ENCODE measurements at regions not wholly inside any gene's neighbourhood (a gene's known extent, or its start where the extent isn't known, plus 50 kb on each side); places are given as distances from the start of the nearest gene placed in this dataset.

DNA sequence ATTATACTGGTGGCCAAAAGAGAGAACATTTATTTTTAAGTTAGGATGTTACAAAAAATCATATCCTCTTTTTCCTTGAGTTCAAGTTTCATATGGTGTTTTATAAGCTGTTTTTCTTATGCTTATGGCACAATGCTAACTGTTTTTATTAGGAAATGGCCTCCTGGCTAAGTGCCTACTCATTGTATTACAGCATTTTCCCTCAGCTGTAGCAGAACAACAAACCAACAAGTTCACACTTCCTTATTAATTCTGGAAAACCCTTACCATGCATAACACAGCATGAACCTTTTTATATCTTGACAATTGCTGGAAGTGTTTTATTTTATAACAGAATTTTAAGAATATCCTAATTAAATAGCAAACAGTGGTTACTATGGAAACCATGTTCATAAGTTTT lies 165.8 kb downstream of the GASK1B start:
- DNase-seq = no peak

DNA sequence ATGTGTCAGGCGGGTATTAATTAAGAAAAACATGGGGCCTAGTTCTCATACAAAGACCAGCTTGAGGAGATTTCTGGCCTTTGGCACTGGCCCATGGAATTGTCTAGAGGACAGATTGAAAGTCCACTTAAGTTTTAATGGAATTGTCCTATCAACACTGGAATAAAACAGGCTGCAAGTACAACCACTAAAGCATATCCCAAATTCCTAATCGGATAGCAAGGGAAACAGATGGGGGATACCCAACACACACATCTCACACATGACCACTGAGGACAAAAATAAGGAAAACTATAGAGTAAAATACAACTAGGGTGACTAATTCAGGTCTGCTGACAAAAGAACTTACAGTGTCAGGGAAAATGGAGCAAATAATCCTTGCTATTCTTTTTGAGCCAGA lies 167.8 kb downstream of the GASK1B start:
- DNase-seq = no peak

DNA sequence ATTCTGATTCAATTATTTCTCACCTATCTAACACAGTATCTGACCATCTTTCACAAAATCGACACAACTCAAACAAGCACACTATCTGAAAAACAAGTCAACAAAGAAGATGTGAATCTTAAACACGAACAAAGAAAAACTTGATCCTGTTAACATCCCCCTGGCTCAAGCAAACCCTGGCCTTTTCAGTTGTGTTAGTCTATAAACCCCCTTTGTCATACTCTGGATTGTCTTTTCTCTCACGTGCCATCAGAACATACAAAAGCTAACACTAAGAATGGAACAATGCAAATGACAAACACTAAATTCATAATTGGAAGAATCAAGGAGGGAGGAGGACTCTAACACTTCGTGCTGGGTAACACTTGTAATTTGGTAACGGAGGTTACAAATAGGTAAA lies 168.7 kb downstream of the GASK1B start:
- DNase-seq = no peak

DNA sequence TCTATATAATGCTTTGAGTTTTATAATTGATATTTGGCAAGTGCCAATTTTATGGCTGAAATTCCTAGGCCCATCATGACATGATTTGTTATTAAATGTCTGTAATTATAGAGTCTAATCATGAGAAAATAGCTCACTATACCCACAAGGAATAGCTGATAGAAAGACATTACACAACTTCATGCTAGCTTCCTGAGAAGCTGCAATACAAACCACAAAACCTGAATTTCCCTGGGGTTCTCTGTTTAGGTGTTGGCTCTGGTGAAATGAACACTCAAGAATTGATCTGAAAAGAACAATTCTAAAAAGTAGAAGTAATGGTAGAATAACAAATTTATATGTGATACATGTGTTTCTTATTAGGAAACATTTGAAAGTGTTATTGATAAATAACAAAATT lies 169.6 kb downstream of the GASK1B start:
- DNase-seq = no peak

DNA sequence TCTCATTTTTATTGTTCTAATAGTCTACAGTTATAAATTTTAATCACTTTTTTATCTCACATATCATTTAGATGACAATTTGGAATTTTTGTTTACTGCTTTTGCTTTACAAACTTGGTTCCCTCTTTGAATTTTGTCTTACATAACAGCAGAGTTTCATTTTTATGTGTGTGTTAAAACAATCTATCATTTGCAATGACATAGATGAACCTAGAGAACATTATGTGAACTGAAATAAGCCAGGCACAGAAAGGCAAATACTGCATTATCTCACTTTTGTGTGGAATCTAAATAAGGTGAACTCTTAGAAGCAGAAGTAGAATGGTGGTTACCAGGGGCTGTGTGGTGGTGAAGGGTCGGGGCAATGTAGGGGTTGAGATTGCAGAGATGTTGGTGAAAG lies 170.7 kb downstream of the GASK1B start:
- DNase-seq = no peak

DNA sequence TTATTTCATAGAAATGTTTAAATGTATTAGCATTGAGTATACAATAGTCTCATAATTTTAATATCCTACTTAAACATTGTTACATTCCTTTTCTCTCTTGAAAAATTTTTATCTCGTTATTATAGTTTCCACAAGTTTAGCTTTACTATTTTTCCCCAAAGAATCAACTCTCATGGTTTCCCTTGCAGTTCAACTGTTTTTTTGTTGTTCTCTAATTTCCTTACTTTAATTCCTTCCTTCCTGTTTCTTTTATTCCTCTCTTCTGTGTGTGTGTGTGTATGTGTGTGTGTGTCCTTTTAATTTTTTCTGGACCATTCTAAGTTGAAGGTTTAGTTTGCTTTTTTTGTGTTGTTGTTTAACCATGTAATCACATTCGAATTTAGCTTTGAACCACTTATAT lies 171.1 kb downstream of the GASK1B start:
- DNase-seq = no peak

DNA sequence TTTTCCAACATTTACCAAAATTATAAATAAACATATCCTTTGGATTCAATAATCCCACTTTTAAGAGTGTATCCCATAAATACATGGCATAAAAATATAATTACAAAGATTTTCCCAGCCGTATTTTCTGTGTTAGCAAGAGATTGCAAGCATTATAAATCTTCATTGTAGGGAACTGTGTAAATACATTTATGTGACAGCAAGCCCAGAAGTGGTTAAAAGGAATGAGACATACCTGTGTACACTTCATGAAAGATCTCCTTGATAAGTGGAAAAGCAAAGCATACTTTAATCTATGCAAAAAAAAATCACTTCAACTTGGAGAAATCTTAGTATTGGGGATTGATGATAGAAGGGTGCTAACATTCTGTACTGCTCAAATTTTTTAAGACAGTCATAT lies 173.1 kb downstream of the GASK1B start:
- DNase-seq = no peak

DNA sequence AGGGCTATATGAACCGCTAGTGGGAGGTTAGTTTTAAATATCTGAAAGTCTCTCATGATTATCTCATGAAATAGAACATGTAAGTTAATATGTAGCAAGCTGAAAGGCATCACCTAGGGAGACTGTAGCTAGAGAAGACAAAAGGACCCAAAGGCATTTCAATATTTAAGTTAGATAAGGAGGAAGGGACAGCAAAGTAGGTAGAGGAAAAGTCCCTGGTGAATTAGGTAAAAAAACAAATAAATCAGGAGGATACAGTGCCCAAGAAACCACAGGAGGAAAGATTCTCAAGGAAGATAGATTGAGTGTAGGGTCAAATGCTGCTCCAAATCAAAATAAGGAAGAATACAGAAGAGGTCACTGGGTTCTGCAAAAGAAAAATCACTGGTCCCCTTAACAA lies 175.5 kb downstream of the GASK1B start:
- DNase-seq = no peak

DNA sequence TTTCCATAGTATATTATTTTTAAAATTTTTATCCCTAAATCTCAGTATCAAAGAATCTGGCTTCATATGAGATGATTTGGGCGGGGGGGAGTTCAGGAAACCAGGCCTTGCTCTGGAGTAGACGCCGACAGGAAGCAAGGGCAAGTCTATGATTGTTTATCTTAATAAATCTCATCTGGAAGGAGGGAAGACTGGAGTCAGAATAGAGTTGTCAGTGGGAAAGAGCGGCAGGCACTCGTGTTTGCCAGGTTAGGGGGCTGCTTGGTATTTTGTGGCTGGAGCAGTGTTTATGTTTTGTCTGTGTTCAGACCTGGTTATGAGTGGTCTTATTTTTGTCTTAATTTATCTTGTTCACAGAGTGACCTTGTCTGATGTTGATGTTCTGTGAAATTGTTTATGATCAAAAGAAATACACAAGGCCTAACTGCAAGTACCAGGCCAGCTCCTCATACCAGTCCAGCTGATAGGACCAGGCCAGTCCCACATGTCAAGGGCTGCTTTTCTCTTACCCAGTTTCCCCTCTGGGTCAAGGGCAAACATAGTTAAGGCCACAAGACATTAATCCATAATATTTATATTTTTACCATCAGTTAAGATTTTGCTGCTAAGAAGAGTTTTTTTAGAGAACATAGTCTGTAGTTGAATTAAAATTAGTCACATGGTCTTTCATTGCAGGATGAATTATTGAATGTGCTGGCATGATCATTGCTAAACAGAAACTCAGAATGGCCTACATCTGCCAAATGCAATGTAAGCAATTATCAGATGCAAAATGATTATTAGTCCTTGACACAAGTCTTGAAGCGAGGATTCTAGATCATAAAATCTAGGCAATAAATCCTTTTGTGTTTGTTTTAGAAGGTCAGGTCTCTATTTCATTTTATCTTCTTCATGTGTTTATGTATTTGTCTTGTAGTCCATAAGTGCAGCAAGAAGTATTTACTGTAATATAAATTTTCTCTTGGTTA lies 176.5 kb downstream of the GASK1B start:
- no peak for DNase-seq

DNA sequence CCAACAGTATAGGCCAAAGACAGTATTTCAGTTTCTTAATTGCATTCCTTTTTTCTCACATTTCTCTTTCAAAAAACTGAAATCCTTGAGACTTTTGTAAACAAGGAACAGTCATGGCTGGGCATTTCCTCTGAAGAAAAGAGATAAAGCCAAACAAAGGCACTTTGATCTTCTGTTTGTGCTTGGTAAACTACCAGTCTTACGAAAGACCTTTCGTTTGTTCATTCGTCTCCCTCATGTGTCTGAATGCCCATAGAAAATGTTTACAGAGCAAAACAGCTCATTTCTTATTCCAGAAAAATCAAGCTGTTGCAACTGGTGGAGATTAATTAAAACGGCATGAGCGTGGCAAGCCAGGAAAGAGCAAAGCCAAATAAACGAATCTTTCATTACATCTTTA lies 178.0 kb downstream of the GASK1B start:
- DNase-seq = no peak

DNA sequence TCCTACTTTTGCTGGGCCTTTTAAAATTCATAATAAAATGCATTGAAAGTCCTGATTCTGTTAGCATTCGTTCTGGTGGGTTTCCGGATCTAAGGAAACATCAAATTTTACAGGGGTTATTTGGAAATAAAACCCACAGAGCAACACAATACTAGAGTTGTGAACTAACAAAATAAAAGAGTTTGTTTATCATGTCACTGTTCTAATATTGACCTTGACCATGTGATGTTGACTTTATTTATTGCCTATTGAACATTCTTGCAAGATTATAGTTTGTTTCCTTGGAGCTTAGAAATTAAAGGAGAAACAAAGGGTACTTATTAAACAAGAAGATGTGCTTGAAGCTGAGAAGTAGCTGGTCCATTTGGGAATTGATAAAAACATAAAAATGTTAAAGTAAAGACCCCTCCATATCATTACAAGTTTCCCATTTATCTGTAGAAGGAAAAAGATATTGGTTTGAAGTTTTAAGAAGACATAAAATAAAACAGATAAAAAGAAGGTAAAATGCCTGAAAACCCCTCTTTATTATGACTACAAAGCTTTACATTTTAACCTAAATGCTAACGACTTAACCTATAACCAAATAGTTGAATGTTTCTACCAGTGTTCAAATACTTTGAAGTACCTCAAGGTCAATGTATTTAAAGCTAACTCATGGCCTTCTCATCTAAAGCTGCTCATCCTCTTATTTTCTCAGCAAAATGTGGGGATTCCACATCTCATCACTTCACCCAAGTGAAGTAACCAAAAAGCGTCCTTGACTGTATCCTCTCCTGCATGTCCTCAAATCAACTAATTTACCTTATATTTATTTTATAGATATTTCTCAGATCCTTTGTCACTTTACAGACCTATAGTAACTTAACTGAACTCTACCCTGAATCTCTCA lies 179.6 kb downstream of the GASK1B start:
- DNase-seq = no peak

DNA sequence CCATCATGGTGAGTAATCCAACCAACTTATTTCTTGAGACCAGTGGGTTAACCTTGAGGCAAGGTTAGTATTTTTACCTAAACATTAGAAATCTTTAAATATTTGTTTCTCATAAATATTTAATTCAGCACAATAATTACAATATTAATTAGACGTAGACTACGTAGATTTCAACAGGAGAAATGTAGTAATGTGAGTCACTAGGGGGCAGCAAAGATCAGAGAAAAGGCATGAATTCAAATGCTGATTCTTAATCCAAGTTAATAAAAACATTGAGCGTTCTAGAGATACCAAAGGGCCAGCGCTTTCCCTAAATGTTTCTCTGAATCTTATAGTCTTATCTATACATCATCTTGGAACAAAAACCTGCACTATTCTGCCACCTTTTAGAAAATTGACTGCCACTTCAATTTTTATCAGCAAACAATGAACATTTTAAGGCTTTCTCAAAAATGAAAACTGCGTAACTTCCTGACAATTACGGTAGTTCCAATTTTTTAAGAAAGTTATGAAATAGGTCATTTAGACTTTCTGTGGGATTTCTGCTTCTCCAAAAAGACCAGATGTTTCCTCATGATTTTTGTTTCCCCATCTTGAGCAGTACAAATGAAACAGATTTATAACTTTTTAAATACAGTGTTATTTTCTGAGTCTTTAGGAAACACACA lies 180.7 kb downstream of the GASK1B start:
- peak; percentile 8 for DNase-seq

DNA sequence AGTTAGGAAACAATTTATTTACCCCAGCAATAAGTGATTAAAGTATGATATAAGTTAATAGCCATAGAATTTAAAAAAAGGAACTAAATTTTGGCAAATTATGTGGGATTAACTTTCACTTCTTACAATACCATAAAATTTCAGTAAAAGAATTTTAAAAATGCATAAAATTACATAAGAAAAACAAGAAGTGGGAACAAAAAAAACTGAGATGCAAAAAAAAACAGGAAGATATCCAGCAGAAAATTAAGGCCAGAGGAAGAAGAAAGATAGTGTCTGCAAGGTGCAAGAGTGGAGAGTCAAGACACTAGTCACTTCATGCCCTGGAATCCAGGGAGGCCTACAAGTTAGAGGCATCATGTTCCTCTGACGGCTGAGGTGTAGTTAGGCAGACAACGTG lies 184.2 kb downstream of the GASK1B start:
- no peak for DNase-seq

DNA sequence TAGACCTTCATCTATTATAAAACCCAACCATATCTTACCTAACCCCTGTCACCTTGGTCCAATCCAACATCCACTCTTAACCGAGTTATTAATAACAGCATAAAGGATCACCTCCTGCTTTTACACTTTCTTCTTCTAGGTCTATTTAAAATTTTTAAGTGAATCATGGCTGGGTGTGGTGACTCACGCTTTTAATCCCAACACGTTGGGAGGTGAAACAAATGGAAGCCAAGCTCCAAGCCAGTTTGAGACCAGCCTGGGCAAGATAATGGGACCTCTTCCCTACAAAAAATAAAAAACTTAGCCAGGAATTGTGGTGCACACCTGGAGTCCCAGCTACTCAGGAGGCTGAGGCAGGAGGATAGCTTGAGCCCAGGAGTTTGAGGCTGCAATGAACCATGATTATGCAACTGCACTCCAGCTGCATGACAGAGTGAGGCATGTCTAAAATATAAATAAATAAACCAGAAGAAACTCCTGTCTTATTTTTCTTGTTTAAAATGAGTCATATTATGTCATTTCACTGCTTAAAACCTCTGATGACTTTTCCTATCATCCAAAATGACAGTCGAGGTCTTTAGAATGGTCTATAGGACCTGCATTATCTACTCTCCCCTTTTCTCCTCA lies 188.4 kb downstream of the GASK1B start:
- no peak for DNase-seq

DNA sequence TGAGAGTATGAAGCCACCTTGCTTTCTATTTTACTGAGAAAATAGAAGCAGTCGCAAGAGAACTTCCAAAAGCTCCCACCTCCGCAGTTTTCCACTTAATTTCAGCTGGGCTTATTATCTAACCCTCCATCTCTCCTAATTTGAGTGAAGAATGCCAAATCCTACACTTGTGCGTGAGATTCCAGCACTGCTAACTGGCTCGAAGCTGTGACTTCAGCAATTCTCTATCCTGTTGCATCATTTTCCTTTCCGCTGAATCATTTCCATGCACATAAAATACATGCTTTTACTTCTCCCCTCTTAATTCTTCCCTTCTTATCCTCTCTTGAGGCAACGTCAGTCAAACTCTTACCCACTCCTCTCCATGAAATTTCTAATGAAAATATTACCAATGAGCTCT lies 189.5 kb downstream of the GASK1B start:
- no peak for DNase-seq

DNA sequence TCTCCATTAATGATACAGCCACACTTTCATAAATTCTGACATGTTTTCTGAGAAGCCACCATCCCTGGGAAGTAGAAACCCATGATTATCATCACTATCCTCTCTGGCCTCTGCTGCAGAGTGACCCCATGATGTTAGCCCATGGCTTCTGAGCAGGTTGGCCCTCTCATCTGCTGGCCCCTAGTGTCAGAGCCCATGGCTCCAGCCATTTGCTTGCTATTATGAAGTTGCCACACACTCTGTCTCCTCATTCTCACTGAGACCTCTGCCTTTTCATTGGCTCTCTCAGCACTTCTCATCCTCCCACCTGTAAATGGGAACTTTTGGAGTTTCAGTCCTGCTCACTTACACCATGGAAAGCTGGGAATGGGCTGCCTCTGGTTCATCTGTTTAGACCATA lies 192.7 kb downstream of the GASK1B start:
- no peak for DNase-seq

DNA sequence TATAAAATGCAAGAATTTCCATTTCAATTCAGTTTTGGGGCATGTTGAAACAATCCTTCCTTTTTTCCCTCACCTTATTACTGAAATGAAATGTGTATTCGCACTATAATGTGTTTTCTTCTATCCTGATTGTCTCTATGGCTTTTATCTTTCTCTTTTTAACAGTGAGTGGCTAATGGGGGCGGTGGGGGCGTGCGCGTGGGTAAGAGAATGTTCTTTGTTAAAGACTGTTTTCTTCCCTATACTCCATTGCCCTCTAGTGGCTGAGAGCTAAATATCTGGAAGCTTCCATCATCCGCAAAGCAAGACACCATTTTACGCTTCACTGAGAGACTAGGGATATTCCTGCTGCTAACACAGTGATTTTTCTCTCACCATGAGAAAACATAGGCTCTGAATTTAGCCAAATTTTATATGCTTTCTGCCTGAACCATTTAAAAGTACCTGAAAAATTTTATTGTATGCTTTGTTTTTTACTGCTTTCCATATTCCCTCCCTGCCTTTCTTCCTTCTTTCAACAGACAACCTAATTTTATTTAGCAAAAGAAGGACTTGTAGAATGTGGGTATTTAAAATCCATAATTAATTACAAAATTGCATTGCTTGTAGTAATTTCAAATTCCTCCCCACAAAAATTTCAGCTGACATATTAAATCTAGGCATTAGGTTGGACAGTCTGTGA lies 194.0 kb downstream of the GASK1B start:
- no peak for DNase-seq

DNA sequence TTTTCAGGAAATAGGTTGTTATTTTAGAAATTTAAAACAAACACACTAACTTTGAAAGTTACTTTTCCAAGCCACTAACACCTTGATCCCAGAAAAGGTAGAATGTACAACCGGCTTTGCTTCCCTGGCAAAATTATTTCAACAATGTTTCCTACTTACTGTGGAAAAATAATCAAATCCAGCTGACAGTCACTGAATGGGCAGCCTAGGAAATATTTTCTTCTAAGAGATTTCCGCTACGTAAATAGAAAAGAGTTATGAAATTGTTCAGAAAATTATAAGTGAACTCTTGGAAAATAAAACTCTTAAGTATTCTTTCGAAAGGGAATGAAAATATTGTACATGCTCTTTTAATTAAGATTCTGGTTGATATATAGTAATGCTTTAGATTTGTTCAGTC lies 195.7 kb downstream of the GASK1B start:
- DNase-seq = no peak

DNA sequence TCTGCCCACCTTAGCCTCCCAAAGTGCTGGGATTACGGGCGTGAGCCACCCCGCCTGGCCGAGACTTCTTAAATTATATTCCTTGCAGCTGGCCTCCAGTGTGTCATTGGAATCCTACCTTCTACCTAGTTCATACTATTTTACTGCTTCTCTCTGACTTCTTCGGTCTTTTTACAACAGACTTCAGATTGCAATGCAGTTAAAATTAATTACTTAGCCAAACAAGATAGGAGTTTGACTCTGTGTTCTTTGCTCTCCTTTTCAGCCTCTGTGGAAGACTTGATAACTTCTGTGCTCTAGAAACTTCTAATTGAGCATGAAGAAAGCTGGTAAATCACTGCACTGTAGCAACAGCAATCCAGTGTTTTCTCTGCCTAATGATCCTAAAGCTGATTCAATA lies 199.5 kb downstream of the GASK1B start:
- no peak for DNase-seq

DNA sequence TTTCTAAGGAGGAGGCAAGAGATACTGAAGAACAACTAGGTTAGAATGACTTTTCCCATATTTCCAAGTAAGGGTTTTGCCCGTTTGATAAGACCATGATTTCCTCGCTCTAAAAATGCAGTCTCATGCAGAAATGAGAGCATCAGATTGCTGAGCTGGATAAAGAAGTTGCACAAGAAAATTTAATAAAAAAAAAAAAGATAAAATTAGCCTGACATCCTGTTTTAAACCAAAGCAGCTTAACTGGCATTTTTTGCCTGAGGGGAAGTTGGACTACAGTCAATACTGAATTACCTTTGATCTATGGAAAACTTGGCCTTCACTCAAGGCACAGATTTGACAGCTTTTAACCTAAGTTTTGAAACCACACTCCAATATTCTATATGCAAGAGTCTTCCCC lies 208.4 kb downstream of the GASK1B start:
- no peak for DNase-seq

DNA sequence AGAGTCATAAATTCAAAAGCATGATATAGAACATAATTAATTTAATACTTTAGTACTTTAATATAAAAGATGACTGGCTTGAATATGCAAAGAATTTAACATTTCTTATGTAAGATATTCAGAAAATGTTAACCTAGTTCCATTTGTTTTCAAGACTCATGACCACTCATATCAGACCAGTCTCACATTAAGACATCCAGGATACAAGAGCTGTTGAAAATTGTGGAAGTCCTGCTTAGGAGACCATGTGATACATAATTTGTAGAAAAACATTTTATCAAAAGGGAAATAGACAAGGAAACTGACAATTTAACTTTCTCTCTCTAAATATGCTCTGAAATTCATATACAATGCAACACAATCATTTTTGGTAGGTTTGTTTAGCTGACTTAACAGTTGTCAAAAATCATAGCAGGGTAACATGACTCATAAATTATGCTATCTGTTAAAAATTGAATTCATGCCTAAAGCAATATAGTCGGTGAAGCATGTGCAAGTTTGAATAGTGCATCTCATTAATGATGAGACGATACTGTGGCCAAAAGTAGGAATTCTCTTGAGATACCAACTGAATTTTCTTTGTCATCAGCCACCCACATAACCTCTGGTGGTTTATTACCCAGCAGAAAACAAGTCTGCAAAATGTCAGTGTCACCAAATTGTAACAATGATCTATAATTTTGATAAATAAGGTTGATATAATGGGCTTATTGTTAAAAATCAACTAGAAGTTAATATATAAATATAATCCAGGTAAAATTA lies 211.4 kb downstream of the GASK1B start:
- no peak for DNase-seq
